ENCODE measurements at regions not wholly inside any gene's neighbourhood (a gene's known extent, or its start where the extent isn't known, plus 50 kb on each side); places are given as distances from the start of the nearest gene placed in this dataset.

DNA sequence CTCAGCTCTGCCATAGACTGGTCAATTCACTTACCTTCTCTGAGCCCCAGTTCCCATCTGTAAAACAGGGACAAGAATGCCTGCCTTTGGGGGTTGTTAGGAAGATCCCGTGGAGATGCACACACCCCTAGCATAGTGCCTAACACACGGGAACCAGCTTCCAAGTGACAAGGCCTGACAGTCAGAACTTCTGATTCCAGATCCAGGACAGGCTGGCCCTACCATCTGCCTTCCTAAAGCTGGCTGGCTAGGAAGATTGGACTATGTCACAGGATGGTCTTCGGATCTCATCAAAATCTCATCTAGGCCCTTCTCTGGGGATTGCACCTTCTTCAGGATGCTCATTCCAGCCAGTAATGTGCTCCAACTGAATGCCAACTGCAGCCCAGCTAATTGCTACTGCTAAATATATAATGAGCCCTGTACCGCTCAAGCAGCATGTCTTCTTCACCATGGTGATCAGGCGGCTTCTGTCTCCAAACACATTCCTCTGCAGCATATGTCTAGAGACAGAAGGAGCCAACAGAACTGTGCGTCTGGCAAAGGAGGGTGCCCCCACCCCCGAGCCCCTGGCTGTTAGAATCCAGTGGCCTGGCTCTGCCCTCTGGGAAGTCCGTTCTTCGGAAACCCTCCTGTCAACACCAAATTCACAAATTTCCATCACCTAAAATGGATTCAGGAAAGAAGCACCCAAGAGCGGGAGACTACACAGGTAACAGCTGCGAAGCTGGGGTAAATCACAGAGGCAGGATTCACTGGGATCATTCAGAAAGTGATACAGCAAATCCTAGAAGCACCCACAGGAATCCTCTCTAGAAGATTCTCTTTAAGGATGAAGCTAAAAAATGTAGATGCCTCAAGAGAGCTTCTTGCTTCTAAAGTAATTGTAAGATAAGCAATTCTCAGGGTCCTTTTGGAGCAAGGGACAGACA lies 142.1 kb upstream of the EEPD1 start:
- H2BK5ac ChIP-seq (ENCODE audit: insufficient read length, low read length): no peak overlapping the region
- no peaks in the 10 kb centered on the region for H3K27me3 ChIP-seq (ENCODE audit: insufficient read depth, low read length)
- Mint-ChIP-seq H3K4me3 (no peak overlapping the region; a peak in 1 of 5 replicates), H3K4me1 (peaks cover 15 to 20% of the 10 kb centered on the region in 2 experiments), H3K27me3 (ENCODE audit: low read depth) (peaks cover 11% of the 10 kb centered on the region), H3K36me3 (ENCODE audit: insufficient read depth in 1 of 3, low read depth in 3 of 3) (no peaks in the 10 kb centered on the region), H3K9me3 (no peaks in the 10 kb centered on the region; a peak in 1 of 5 replicates), H3K27ac (no peak overlapping the region; a peak in 1 of 7 replicates)
- no peaks in the 10 kb centered on the region for H3K23me2 ChIP-seq (ENCODE audit: insufficient read length, low read depth, low read length, poor library complexity, severe bottlenecking)
- H4K8ac ChIP-seq (replicated peaks; ENCODE audit: insufficient read length, low read depth, low read length): no peak overlapping the region
- H2AFZ ChIP-seq (ENCODE audit: low read length): no peak overlapping the region
- H3K18ac ChIP-seq (ENCODE audit: insufficient read length, low read depth, low read length): no peak overlapping the region
- no peak overlapping the region for H2AK5ac ChIP-seq (ENCODE audit: insufficient read length, low read length)
- H3K4ac ChIP-seq (ENCODE audit: low read depth, low read length): no peak overlapping the region
- no peak overlapping the region for H4K91ac ChIP-seq (ENCODE audit: insufficient read length, low read depth, low read length)
- no peaks in the 10 kb centered on the region for H3K79me2 ChIP-seq (ENCODE audit: insufficient read depth, low read length)
- H2BK12ac ChIP-seq (ENCODE audit: insufficient read length, low read depth, low read length): no peak overlapping the region
- H3K4me1 ChIP-seq (ENCODE audit: insufficient read depth, low read length): no peaks in the 10 kb centered on the region
- no CpG with 5 or more reads among the region's 11 CpGs for WGBS (ENCODE audit: extremely low coverage, insufficient read length, low lambda C conversion rate)
- H3K23ac ChIP-seq (ENCODE audit: insufficient read length, low read depth, low read length): no peak overlapping the region
- H2BK20ac ChIP-seq (ENCODE audit: low read depth, low read length, poor library complexity, severe bottlenecking): no peak overlapping the region
- H4K5ac ChIP-seq (ENCODE audit: insufficient read length, low read depth, low read length): no peak overlapping the region
- no peaks in the 10 kb centered on the region for H3K9me3 ChIP-seq (ENCODE audit: control insufficient read depth, low read depth, low read length)
- no peaks in the 10 kb centered on the region for H4K20me1 ChIP-seq (ENCODE audit: control insufficient read depth, insufficient read depth, insufficient read length)
- no peak overlapping the region for H3K9ac ChIP-seq (ENCODE audit: extremely low read depth, insufficient read length, low read length)
- H2BK15ac ChIP-seq (ENCODE audit: low read depth, low read length): no peak overlapping the region
- H3K14ac ChIP-seq (ENCODE audit: insufficient read depth, low read length): no peak overlapping the region
- no peak overlapping the region for H3T11ph ChIP-seq (ENCODE audit: low read length)
- DNase-seq: no peak
- no peak overlapping the region for H3K56ac ChIP-seq (ENCODE audit: insufficient read length, low read depth, low read length)
- H2BK120ac ChIP-seq (ENCODE audit: low read depth, low read length, poor library complexity, severe bottlenecking): no peak overlapping the region
- no peaks in the 10 kb centered on the region for H3K79me1 ChIP-seq (ENCODE audit: insufficient read depth, low read depth, low read length, poor library complexity, severe bottlenecking)
- H3K27ac ChIP-seq (ENCODE audit: insufficient read length, low read depth, low read length): no peak overlapping the region
- TF ChIP-seq, protein P1, sequence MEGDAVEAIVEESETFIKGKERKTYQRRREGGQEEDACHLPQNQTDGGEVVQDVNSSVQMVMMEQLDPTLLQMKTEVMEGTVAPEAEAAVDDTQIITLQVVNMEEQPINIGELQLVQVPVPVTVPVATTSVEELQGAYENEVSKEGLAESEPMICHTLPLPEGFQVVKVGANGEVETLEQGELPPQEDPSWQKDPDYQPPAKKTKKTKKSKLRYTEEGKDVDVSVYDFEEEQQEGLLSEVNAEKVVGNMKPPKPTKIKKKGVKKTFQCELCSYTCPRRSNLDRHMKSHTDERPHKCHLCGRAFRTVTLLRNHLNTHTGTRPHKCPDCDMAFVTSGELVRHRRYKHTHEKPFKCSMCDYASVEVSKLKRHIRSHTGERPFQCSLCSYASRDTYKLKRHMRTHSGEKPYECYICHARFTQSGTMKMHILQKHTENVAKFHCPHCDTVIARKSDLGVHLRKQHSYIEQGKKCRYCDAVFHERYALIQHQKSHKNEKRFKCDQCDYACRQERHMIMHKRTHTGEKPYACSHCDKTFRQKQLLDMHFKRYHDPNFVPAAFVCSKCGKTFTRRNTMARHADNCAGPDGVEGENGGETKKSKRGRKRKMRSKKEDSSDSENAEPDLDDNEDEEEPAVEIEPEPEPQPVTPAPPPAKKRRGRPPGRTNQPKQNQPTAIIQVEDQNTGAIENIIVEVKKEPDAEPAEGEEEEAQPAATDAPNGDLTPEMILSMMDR (conservative IDR thresholded peaks at IDR 0.05): no peak
- H3K4me2 ChIP-seq (ENCODE audit: insufficient read depth, insufficient read length, low read length): no peak overlapping the region
